GM21447 (cell line): ENCODE measurements at regions not wholly inside any gene's neighbourhood (a gene's known extent, or its start where the extent isn't known, plus 50 kb on each side); places are given as distances from the start of the nearest gene placed in this dataset.

Source experiments
- ATAC-seq: cut with Tn5 transposase; IDR thresholded peaks from one replicate; pipeline ENCODE4 v1.9.1; 2021; ENCODE audit not compliant: unreplicated experiment

DNA sequence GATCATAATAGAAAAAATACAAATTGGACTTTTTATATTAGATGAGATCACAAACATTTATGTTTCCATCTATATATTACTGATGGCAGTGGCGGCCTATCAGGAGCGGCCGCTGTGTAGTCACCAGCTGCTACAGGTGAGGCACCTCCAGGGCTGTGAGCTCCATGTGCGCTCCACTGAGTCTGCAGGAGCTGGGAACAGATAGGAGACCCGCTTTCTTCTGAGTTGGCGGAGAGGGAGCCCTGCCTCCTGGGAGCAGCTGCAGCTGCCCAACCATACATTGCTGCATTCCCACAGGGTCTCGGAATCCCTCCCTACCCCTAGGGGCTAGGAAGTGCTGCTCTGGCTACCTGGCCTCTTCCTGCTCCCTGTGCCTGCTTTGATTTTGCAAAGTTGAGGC, 812.9 kb downstream of the PDHA2 start:
- ATAC-seq, result no peak

DNA sequence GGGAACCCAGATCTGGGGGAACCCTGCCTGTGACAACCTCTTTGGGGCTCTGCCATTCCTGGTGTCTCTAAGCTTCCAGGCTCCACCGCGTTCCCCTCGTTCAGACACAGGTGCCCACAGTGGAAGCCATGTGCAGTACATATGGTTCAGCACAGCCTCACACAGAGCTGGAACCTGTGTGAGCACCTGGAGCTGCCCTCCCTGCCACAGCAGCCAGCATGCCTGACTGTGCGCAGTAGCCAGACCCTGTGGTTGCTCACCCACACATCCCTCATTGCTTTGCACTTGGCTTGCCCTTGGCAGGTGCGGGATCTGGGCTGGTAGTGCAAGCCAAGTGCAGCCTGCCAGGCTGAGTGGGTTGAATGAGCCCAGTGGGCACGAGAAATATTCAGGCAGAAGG, 814.2 kb downstream of the PDHA2 start:
- no peak for ATAC-seq

DNA sequence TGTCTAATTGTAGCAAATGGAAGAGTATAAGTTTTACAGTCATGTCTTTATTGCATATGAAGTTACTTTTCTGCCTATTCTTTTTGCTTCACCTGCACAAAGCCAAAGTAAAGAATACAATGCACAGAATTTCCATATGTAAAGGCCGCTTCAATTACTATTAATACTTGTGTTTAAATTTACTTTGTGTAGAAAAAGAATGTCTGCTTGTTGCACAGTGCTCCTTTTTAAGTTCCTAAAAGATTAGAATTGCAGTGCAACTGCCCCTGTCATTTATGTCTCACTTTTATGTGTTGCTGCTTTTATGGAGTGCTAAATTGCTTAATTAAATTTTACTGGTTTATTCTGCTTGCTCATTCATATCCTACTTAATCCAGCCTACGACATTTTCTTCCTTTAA, 830.5 kb downstream of the PDHA2 start:
- no peak for ATAC-seq

DNA sequence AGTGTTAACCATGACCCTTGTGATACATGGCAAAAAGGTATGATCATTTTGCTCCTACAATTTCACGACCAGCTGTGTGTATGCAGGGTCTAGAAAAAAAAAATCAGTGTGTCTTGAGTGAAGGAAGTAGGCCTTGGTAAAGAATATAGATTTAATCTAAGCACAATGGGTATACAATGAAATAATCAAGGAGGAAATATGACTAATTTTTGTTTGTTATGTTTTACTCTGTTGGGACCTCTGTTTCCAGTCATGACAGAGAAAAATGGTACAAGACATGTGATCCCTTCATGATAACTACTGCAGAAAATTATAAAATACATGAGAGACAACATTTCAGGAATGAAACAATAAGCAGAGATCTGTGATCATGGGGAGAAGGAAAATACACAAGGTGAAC, 835.5 kb downstream of the PDHA2 start:
- ATAC-seq, result no peak

DNA sequence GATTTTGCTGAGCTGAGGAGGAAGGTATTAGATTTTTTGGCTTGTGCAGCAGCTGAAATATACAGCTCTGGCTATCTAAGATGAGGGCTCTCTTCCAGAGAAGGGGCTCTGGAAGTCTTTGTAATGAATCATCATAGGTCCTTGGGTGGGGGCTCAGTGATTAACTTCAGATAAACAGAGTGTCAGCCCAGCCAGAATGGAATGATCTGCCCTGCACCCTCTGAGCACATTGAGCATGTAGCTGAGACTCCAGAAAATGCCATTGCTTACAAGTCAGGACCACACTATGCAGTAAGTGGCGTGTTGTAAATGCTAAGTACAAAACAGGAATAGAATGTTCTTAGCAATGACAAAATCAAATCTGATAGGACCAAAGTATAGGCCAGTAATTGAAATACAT, 836.0 kb downstream of the PDHA2 start:
- no peak for ATAC-seq

DNA sequence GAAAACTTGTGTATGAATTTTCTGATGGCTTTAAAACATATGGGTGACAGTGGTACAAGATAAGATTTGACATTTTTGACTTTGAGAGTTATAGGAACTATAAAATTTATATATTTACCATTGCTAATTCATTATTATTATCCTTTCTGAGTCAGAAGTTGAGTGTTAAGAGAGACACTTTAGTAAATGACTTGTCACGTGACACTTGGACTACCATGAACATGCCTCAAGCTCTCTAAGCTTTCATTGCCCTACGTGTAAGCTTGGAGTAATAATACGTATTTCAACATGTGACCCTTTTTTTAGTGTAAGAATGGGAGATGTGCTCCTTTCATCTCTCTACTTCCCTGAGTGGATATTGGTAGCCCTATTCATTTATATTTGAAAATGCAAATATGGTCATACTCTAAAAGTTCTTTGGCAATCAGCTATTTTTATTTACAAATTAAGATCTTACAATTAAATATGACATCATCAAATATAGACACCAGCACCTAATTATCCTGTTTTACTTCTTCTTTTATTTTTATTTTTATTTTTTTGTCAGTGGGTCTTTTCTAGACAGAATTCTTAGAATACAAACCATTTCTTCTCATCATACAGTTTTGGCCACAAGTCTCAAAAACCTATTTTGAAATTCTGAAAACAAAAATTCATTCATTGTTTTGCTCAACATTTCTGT, 837.0 kb downstream of the PDHA2 start:
- no peak for ATAC-seq

DNA sequence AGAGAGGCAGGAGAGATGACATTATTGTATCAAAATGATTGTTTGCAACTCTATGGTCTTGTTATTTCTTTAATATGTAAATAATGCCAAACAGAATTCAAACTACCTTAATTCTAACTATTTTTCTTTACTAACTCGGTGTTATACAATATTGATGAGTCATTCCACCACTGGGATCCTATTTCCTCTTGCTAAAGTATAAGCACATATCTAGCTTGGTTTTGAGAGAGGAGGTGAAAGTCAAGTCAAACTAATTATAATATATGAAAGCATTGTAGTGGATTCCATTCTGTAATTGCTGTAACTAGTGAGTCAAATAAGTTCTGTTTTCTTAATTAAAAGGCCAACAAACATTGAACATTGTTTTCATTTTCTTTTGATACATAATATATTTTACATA, 837.6 kb downstream of the PDHA2 start:
- ATAC-seq, result no peak

DNA sequence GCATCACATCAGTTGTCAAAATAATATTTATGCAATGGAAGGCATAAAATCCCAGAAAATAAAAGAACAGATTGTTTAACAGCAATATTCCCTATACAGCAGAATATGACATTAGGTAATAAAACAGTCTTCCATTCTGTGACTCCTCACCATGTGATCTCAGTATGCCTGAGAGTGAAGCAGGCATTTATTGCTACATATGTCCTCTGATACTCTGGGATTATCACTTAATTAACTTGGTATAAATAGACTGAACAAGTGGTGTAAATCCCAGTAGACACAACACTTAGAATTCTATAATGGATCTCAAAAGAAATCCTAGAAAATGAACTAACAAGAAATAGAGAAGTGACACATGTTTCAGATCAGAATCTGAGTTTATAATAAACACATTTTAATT, 841.3 kb downstream of the PDHA2 start:
- ATAC-seq, result no peak

DNA sequence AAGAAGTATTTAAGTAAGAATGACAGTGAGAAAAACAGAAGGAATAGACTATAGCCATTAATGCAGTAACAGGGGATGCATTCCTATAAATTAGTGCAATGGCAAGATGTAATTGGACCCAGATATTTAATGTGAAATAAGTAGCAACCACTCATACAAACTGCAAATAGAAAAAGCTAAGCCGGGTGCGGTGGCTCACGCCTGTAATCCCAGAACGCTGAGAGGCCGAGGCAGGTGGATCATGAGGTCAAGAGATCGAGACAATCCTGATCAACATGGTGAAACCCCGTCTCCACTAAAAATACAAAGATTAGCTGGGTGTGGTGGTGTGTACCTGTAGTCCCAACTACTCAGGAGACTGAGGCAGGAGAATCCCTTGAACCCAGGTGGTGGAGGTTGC, 845.8 kb downstream of the PDHA2 start:
- no peak for ATAC-seq

DNA sequence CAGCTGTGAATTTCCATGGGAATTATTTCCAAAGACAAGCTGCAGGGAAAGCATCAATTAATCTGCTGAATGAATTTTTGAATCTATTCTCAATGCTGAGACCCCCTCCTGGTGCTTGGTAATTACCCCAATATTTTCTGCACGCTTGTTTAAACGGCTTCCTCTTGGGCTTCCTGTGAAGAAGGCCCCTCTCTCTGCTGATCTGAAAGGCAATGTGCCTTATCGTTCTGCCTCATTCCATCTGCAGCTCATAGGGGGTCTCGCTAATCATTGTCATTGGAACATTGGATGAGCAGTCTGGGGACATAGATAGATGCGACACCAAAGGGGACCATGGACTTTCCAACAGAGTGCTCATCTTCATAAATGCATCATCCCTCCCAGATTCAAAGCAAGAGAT, 851.6 kb downstream of the PDHA2 start:
- no peak for ATAC-seq

DNA sequence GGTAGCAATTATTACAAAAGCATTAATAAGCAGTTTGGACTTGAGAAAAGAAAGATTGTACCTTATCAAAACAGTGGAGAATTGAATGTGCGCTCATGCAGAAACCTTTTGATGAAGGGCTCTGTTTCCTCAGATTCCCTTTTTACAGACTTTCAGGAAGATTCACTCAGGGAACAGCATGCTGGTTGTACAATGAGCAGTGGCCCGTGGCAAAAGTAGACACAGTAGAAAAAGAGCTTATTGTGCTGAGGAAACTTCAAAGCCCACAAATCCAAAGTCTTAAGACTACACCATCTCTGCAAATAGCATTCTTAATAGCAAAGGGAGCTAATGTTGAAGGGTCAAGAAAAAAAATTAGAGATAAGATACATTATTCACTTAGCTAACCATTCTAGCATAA, 858.9 kb downstream of the PDHA2 start:
- no peak for ATAC-seq

DNA sequence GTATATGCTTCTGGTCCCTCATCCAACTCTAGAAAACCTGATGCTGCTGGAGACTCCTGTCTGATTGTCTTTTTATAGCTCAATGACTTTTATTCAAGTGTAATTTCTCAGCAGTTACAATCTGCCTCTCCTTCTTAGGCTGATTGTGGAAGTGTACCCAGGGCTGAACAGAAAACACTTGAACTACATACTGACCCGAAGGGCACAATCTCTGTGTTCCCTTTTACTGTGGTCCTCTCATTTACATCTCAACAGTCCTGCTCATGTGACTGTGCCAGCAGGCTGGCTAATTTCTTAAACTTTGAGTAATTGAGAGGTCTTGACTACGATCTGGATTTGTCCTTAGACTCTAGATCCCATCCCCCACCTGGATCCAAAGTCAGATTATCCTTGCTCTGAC, 863.4 kb downstream of the PDHA2 start:
- ATAC-seq, result no peak

DNA sequence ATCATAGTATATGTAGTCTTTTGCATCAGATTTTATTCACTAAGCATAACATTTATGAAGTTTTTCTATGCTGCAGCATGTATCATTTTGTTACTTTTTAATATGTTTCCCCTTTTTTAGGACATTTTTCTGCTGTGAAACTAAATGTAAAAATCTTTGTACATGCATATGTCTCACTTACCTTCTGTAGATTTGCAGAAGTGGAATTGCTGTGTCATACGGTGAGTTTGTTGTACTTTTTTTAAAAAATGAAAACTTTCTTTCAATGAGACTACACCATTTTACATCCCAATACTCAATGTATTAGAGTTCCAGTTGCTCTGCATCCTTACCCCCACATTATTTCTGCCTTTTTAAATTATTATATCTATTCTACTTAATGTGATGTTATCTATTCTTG, 868.9 kb downstream of the PDHA2 start:
- ATAC-seq, result no peak

DNA sequence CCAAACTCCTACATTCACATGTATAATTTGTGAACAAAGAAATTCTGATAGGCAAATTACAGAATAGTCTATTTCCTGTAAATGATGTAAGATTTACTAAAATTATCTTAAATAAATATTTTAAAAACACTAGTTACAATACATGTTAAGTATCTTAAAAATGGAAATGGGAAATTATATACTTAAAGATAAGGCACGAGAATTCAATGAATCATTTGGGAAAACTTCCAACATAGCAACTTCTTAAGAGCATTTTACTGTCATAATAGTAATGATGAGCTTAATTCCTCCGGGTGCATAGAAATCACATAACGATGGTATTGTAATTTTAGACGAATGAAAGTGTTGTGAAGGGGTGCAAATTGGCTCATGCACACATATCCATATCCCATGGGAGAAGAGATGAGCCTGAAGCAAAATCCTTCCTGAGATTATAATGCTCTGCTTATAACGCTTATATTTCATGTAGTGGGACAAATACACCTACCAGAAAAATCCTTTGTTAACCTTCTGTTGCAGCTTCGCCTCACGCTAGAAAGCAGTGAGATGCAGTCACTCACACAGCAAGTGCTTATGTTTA, 873.5 kb downstream of the PDHA2 start:
- no peak for ATAC-seq

DNA sequence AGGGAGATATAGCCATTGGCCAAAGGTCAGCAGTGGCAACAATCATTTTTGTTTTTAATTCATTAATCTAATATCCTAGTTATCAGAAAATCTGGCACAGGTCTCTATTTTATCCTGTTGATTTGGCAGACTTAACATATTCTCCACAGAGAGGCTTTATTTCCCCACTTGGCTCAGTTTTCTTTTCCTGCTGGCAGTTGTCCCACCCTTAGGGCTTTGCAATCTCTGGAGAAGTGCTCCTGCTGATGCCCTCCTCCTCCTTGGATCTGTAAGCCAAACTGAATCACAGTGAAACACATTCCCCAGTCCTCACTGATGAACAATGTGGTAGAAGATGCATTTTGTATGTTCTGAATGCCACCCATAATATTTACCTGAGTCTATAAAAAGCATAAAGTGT, 889.7 kb downstream of the PDHA2 start:
- ATAC-seq, result no peak

DNA sequence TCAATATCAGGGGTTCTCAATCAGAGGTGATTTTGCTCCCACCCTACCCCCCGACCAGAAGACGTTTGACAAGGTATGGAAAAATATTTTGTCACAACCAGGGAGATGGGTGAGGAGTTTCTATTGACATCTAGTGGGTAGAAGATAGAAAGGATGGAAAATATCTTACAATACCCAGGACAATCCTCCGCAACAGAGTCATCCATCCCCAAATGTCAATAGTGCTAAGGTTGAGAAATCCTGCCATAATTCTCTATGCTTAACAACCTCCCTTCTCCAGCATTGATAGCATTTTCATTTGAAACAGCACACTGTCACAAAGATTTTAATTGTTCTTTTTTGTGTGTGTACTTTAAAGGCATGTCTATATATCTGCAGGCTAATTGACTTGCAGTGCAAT, 890.5 kb downstream of the PDHA2 start:
- no peak for ATAC-seq

DNA sequence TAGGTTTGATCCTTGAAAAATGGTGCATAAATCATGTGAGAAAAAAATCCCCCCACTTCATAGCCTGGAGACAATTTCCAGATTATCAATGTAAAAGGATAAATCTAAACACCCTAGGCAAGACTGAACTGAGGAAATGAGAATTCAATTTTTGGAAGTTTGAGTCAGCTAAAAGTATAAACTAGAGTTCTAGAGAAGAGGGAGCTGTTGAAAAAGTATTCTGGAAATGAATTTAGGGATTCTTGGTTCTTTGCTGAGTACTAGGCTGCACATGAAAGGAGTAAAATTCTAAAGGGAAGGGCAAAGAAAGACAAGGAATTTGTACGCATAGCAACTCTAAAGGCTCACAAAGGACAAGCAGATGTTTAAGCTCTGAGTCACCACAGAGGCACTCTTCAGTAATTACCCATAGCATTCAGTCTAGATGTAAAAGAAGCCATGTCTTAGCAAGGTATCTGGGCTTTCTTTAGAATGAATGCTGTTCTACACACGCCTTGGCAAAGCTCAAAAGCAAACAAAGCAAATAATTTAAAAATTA, 896.5 kb downstream of the PDHA2 start:
- ATAC-seq, result no peak

DNA sequence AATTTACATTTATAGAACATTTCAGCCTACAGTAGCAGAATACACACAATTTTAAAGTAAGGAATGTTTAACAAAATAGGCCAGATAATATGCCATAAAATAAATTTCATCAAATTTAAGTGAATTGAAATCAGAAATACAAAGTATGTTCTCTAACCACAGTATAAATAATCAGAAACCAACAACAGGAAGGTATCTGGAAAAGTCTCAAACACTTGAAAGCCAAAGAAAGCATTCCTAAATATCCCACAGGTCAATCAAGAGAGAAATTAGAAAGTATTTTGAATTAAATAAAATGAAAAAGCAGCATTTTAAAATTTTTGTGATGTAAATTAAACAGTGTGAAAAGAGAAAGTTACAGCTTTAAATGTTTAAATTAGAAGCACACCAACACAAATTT, 899.2 kb downstream of the PDHA2 start:
- ATAC-seq, result no peak

DNA sequence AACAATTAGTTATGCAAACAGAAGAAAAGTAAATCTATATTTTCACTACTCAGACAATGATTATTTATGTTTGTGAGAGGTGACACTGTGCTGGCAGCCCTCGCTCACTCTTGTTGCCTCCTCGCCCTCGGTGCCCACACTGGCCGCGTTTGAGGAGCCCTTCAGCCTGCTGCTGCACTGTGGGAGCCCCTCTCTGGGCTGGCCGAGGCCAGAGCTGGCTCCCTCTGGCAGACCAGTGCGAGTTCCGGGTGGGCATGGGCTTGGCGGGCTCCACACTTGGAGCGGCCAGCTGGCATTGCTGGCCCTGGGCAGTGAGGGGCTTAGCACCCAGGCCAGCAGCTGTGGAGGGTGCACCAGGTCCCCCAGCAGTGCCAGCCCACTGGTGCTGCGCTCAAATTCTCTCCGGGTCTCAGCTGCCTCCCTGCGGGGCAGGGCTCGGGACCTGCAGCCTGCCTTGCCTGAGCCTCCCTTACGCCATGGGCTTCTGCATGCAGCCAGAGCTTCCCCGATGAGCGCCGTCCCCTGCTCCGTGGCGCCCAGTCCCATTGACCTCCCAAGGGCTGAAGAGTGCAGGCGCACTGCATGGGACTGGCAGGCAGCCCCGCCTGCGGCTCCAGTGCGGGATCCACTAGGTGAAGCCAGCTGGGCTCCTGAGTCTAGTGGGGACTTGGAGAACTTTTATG, 902.6 kb downstream of the PDHA2 start:
- no peak for ATAC-seq

DNA sequence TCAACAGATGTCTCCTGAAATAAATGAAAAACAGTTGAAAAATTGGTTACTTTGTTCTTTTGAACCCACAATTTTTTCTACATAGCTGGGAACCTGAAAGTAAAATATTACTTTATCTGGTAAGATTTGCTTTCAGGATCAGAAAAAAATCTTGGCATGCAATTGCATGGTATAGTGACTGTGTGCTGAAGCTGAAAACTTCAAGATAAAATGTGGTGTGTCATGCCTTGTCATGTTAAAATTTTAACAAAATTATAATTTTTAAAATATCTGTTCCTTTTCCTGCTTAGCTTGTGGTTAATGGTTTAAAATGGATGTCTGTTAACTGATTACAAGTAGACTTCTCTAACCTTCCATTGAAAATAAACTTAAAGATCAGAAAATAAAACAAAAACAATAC, 904.8 kb downstream of the PDHA2 start:
- ATAC-seq, result no peak

DNA sequence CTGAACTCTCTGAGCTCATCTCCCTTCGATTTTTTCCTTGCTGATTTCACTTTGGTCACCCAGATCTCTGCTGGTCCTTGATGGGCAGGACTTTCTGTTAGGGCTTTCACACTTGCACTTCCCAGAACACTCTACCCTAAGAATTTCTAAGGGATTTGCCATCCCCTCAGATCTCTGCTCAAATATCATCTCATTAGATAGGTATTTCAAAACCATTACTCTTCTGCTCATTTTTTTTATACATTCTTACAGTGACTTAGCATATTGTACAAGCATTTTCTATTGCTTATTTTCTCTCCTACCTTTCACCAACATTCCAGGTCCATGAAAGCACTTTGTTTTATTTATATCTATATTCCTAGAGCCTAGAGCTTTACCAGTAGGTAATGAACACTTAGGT, 913.3 kb downstream of the PDHA2 start:
- no peak for ATAC-seq
